ENCODE measurements at regions not wholly inside any gene's neighbourhood (a gene's known extent, or its start where the extent isn't known, plus 50 kb on each side); places are given as distances from the start of the nearest gene placed in this dataset.
A peak's percentile ranks its signal among the peaks of the same experiment; 100 is the strongest.

- DNase-seq (ENCODE audit: low spot score), result peak; percentile 6
These were observed 367.7 kb upstream of the NETO1 start for GRCh38 chr18:73235491-73235890.

GRCh38 chr18:73232933-73233332, 365.1 kb upstream of the NETO1 start:
- no peak for DNase-seq (ENCODE audit: low spot score)

GRCh38 chr18:73220663-73221062, 352.9 kb upstream of the NETO1 start:
- DNase-seq (ENCODE audit: low spot score), result no peak

DNA sequence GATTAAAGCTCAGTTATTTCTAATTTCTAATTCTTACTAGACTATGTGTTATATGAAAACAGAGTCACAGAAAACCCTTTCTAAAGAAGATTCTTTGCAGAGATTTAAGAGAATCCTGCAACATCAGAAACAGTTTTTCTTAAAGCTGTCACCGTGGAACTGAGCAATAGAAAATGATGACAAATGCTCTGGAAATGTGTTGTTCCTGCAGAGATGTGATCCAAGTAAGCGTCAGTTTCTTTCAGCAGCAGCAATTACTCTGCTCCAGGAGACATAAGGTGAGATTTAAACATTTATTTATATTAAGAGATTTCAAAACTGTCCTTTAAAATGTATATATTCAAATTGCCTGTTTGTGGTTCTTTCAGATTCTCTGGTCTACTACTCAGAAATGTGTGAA, 350.5 kb upstream of the NETO1 start:
- DNase-seq (ENCODE audit: low spot score), result no peak

- no peak for DNase-seq (ENCODE audit: low spot score)
These were observed 347.2 kb upstream of the NETO1 start for GRCh38 chr18:73214970-73215369.

GRCh38 chr18:73212442-73212841, 344.7 kb upstream of the NETO1 start:
- DNase-seq (ENCODE audit: low spot score), result no peak

DNA sequence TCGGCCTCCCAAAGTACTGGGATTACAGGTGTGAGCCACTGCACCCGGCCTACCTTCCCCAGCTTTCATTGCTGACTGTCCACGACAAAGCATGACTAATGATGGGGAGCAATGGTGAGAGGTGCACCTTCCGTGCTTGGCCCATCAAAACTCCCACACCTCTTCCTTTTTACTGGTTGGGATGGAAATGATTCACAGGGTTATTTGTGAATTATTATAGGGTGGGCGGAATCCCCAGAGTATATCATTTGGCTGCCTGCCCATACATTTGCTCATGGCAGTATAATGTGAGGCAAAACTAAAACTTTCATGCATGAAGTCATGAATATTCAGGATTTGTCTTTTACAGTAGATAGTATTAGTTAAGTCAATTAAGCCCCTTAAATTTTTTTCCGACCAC, 334.2 kb upstream of the NETO1 start:
- DNase-seq (ENCODE audit: low spot score), result no peak

DNA sequence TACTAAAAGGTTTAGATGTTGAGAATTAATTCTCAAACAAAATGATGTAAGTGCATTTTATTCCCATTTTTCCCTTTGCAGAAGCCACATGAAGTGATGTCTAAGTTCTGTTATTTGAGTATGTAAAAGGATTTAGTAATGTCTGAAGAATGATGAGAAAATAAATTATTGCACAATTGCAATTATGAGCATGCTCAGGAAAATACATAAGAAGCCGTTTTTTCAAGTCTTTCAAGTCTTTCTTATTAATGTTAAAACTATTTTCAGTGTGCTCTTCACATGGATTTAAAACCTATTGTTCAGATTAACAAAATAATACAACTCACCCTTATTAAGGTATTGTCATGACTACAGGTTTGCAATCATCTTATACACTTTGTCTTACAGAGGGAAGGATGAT, 331.4 kb upstream of the NETO1 start:
- DNase-seq (ENCODE audit: low spot score), result no peak

DNA sequence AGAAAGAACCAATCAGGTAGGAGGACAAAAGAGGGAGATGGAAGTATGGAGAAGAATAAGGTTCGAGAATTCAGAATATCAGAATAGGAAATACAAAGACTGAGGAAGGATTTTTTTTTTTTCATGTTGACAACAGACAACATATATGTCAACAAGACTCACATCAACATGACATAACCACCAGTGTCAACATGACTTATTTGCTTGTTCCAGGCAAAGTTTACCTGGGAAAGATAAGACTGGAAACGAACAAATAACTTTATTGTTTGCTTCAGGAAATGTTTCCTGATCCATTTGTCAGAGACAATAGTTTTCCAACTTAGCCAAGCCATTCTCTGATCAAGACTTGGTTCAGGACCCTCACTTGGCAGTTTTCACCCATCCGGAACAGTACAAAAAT, 321.9 kb upstream of the NETO1 start:
- no peak for DNase-seq (ENCODE audit: low spot score)

DNA sequence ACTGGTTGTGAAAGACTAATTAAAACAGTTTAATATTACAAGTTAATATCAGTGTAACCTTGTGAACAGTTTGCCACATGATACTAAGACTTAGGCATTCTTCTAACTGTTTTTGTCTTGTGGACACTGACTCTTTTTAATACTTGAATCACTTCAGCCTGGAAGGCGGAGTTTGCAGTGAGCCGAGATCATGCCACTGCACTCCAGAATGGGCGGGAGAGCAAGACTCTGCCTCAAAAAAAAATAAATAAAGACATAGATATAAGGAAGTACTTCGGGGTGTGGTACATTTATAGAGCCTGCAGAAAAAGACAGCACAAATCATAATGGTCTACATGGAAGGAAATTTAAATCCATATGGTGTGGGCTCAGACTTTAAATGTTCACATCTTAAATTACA, 300.4 kb upstream of the NETO1 start:
- no peak for DNase-seq (ENCODE audit: low spot score)

DNA sequence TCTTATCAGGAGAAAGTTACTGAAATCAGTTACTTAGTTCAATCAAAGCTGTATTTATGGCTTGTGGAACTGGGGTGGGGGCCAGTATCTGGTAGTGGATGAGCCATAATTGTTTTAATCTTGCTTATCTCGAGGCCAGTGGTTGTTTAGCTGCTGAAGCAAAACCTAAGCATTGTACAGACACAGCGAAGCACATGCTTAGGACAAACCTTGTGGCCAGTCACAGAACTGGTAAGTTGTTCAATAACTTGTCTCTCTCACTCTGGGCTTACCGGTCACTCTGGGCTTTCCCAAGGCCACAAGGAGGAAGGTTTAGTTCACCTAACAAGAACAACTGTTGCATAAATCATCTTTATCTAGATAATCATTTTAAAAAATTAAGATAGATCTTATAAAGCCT, 296.6 kb upstream of the NETO1 start:
- DNase-seq (ENCODE audit: low spot score), result no peak

GRCh38 chr18:73163236-73163635, 295.4 kb upstream of the NETO1 start:
- no peak for DNase-seq (ENCODE audit: low spot score)

DNA sequence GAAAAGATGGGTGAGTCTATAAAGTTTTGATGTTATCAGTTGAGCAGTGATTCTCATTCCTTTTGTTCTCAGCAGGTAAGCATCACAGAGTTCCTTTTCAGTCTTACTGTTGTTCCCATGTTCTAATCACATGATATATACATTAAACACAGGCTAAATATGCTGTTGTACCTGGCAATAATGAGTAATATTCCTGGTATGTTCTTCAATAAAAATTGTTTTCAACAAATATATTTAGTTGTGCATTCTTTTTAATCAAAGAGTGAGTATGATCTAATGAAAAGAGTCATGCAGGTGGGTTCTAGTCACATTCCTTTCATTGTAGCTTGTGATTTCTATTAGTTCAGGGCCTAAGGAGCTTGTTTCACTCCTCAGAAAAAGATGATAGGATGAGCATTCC, 288.3 kb upstream of the NETO1 start:
- no peak for DNase-seq (ENCODE audit: low spot score)

DNA sequence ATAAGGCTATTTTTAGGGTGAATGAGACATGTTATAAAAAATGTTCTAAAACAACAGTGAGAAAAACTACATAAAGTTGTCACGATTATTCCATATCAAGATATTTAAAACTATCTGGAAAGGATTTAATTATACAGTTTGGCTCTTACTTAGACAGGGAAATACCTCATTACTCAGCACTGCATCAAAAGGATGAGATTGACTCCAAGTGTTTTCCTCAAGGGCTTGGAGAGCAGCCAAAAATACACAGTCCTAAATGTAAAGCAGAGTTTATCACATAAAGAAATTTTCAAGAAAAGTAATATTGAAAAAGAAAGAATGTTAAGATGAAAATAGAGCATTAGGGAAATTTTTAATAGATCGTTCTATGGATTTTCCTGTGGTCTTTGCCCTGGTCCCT, 285.5 kb upstream of the NETO1 start:
- DNase-seq (ENCODE audit: low spot score), result no peak

DNA sequence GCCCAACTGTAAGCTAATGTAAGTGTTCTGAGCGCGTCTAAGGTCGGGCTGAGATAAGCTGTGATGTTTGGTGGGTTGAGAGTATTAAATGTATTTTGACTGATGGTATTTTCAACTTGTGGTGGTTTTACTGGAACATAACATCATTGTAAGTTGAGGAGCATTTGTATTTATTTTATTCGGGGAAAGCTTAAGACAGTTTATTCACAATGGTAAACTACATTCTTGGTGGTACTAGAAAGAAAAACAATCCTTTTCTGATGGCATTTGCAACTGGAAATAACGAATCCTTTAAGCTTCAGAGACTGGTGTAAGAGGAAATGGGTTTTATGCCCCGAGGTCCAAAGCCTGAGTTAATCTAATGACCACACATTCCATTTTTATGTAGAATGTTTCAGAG, 283.3 kb upstream of the NETO1 start:
- no peak for DNase-seq (ENCODE audit: low spot score)

DNA sequence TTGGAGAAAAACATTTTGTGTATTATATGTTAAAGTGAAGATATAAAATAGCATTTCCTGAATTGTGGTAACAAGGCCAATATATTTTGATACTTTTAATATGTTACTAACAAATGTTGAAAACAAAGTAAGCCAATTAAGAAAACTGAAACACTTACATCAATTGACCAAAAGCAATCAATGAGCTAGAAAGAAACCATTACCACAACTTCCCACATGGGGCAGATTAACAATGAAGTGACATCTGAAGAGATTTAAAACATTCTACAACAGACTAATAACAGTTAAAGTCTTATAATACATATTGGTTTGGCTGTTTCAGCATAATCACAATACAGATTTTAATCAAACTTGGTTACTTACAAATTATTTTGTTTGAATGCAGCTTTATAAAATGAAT, 282.4 kb upstream of the NETO1 start:
- no peak for DNase-seq (ENCODE audit: low spot score)

DNA sequence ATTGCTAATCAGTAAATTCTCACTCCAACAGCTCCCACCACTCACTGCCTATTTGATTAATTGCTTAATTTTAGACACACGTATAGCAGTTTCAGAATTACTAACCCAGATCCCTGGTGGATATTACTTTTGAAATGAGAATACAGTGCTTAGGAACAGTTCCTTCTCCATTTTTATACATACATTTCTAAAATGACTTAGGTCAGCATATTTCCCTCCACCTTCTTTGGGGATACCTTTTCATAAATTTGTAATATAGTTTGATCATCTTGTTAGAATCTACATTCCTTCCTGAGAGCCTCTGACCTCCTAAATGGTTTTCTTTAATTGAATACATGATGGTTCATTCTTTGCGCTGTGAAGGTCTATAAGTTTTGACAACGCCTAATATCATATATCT, 279.8 kb upstream of the NETO1 start:
- no peak for DNase-seq (ENCODE audit: low spot score)

GRCh38 chr18:73144030-73144429, 276.2 kb upstream of the NETO1 start:
- no peak for DNase-seq (ENCODE audit: low spot score)

DNA sequence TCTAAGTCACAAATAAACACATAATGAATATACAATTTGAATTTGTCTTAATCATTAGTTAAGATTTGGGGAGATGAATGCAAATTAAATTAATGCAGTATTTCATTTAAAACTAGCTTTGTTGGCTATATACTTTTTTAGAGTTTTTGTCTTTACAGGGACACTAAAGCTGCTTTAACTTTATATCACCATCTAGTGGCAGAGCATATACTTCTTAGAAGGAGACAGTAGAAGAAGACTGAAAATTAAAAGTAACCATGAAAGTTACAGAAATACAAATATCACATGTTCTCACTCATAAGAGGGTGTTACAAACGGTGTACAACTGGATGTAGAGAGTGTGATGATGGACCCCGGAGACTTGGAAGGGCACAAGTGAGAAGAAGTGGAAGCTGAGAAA, 268.3 kb upstream of the NETO1 start:
- DNase-seq (ENCODE audit: low spot score), result no peak

DNA sequence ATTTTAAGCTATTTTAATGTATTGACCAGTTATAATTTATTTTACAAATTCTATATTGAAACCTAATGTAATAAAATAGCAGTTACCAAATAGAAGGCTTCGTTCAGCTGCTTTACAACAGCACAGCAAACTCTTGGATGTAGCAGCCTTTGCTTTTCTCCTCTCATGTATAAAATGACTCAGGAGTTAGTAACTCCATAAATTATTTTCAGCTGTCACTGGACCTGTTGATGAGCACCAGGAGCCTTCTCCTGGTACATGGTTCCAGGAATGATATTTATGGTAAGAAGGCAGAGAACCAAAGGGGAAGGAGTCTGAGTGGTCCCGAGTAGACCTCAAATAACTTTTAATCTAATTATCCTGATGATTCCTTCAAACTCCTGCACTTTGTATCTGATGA, 256.4 kb upstream of the NETO1 start:
- DNase-seq (ENCODE audit: low spot score), result no peak

- no peak for DNase-seq (ENCODE audit: low spot score)
These were observed 253.4 kb upstream of the NETO1 start for GRCh38 chr18:73121207-73121606.

DNA sequence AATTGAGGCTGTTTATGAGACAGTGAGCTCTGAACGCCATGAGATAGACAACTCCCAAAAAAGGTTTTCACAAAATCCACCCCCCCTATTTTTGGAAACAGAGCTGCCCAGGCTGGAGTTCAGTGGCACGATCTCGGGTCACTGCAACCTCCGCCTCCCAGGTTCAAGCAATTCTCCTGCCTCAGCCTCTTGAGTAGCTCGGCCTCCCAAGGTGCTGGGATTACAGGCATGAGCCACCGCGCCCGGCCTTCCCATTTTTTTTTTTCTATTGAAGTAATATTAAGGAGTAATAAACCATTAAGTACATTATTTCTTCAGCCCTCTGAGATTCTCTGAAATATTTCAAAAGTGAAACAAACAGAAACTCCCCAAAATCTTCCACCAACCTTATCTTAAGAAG, 252.8 kb upstream of the NETO1 start:
- no peak for DNase-seq (ENCODE audit: low spot score)

GRCh38 chr18:73119574-73119973, 251.8 kb upstream of the NETO1 start:
- DNase-seq (ENCODE audit: low spot score), result no peak

DNA sequence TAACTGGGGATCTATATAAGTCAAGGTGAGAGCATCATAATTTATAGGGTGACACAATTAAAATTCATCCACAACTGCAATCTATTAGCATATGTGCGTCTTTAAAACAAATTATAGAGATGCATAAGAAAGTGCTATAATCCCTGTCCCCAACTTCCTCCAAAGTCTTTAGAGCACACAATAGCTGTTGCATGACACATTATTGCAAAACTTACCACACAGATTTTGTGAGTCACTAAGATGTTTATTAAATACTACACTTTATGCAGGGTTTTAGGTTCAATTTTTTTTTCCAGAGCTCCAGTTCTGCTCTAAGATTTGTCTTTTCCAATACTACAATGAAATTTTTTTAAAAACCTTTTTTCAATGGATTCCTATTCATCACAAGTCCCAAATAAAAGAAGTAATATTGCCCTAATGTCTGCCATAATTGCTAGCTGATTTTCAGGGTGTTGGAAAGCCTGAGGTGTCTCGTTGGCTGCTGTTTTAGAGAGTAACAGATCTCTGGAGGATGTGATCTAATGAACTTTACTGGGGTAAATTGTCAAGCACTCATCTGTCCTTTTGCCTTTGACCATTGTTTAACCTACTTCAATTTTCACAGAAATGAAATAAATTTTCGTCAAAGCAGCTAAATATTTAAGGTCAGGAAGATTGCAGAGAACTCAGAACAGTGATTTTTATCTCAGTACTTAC, 250.5 kb upstream of the NETO1 start:
- no peak for DNase-seq (ENCODE audit: low spot score)

DNA sequence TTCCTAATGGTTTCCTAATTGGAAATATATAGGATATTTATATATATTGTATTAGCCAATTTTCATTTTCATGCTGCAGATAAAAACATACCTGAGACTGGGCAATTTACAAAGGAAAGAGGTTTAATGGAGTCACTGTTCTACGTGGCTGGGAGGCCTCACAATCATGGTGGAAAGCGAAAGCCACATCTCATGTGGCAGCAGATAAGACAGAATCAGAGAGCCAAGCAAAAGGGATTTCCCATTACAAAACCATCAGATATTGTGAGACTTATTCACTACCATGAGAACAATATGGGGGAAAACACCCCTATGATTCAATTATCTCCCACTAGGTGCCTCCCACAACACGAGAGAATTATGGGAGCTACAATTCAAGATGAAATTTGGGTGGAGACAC, 242.5 kb upstream of the NETO1 start:
- no peak for DNase-seq (ENCODE audit: low spot score)

Data from Ammon's horn (tissue), 1 donor.